Midbrain (tissue), 1 donor: ENCODE measurements at regions not wholly inside any gene's neighbourhood (a gene's known extent, or its start where the extent isn't known, plus 50 kb on each side); places are given as distances from the start of the nearest gene placed in this dataset.
A peak's percentile ranks its signal among the peaks of the same experiment; 100 is the strongest.

Experiments used
- DNase-seq: peaks from one replicate; lab custom pipeline; 2025; lab: John Stamatoyannopoulos, UW

DNA sequence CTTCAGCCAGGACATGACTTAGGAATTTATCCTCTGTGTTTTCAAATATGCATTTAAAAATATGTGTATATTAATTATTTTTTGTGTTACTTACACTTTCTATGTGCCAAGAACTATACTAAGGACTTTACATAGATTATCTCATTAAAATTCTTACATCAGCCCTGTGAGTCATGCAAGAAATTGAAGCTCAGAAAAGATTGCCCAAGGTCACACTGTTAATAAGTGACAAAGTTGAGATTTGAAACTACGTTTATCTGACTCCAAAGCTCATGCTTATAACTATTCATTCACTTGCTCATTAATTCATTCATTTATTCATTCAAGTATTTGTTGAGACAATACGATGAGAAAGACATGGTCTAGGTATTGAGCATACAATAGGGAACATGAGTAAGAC, 62.9 kb upstream of the CHRDL1 start:
- DNase-seq, result no peak

DNA sequence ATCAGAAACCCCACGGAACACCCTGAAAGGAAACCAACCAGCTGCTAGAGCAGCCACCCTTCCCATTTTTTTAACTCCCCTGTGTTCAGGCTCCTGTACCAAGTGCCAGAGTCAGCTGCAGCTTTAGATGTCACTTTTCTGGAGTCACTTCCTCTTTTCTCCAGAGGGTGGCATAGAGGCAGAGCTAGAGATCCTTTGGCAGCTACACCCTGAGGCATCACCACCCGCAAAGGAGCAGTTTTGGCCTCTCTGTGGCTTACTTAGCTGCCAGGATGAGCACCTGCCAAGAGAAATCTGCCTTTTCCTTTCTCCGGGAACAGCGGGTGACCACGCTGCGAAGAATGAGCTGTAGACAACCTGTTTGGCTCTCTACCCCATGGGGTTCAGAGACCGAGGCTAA, 58.0 kb upstream of the CHRDL1 start:
- peak; percentile 20 for DNase-seq

DNA sequence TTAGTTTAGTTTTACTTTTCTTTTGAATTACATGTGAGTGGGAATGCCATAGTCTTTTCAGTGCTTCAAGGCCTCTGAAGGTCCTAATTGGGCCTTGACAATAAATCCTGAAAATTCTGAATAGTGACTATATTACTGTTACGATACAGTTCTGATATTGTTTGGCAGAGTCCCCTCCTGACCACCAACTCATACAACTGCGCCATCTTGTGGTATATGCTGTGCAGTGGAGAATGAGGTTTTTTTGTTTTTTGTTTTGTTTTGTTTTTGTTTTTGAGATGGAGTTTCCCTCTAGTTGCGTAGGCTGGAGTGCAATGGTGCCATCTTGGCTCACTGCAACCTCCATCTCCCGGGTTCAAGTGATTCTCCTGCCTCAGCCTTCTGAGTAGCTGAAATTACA, 56.6 kb upstream of the CHRDL1 start:
- DNase-seq, result no peak

DNA sequence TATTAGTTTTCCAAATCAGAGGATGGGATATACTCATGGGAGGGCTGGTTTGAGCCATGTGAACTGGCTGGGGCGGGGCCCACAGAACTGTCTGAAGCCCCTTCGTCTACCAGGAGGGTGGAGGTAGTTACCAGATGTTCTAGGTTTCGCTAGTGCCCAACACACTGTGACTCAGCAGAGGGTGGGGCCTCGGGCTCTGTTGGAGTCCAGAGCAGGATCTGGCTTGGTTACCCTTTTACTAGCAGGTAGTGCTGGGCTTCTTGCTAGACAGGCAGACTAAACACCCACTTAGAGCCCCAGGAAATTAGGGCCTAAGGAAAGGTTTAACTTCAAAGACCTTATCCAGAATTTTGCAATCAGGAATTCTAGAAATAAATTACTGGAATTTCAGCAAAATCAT, 56.2 kb upstream of the CHRDL1 start:
- DNase-seq, result no peak

DNA sequence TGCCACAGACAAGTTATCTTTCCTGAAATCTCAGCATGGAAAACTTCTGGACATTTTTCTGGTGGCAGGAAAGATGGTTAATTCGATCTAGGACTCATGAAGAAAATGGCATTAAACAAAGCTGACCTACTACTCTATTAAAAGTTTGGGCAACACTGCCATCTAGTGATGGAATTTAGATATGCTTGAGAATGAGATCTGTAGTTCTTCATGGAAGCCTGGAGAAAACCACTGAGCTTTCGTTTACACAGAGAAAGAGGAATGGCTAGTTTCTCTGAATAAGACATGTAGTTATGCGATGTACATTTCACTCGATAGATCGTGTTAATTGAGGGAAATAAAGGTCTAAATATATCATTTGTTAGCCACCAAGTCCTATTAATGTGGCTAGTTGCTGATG, 51.7 kb upstream of the CHRDL1 start:
- peak; percentile 83 for DNase-seq

DNA sequence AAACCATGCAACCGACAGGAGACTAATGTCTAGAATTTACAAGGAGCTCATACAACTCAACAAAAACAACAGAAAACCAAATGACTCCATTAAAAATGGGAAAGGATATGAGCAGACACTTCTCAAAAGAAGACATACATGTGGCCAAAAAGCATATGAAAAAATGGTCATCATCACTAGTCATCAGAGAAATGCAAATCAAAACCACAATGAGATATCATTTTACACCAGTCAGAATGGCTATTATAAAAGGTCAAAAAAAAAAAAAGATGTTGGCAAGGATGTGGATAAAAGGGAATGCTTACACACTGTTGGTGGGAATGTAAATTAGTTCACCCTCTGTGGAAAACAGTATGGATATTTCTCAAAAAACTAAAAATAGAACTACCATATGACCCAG, 50.5 kb upstream of the CHRDL1 start:
- no peak for DNase-seq
